Heart left ventricle (tissue), 16 donors: ENCODE measurements at regions not wholly inside any gene's neighbourhood (a gene's known extent, or its start where the extent isn't known, plus 50 kb on each side); places are given as distances from the start of the nearest gene placed in this dataset.
"Not testable (repeated sequence)": the region's sequence is repeated elsewhere in the genome, so short reads cannot be mapped to it uniquely, and the experiment has no call there.

ENCODE experiments used
- ATAC-seq, 4 donors: fragments of 200-7000 bp; cut with Tn5 transposase; one replicate each; pipeline ENCODE4 v1.9.1; 2020 to 2022; ENCODE audit warnings: moderate library complexity in 4 of 4, mild to moderate bottlenecking in 3 of 4, moderate number of reproducible peaks in 1 of 4
- DNase-seq, 5 donors: peaks; one replicate each; pipeline ENCODE4 v3.0.0-alpha.2; 2020
- H3K27ac ChIP-seq, 12 donors: fragments of 200-600 bp; sonication (generic) in 4 of 12; one replicate each; pipeline versions ENCODE4 v1.5.0 to v1.8.0; 2016 to 2022; ENCODE audit warnings: mild to moderate bottlenecking in 2 of 12
- H3K27me3 ChIP-seq, 9 donors: fragments of 200-600 bp; sonication (generic) in 2 of 9; one replicate each; pipeline versions ENCODE4 v1.5.1 to v1.8.0; 2016 to 2022; ENCODE audit warnings: mild to moderate bottlenecking in 3 of 9
- H3K36me3 ChIP-seq, 9 donors: fragments of 200-600 bp; sonication (generic) in 2 of 9; one replicate each; pipeline versions ENCODE4 v1.5.0 to v1.8.0; 2018 to 2022; ENCODE audit warnings: mild to moderate bottlenecking in 2 of 9
- H3K4me1 ChIP-seq, 12 donors: fragments of 200-600 bp; sonication (generic) in 4 of 12; one replicate each; pipeline versions ENCODE4 v1.5.0 to v1.8.0; 2016 to 2022; ENCODE audit warnings: mild to moderate bottlenecking in 3 of 12
- H3K4me3 ChIP-seq, 12 donors: fragments of 200-600 bp; sonication (generic) in 4 of 12; one replicate each; pipeline versions ENCODE4 v1.5.0 to v1.8.0; 2017 to 2022; ENCODE audit warnings: mild to moderate bottlenecking in 9 of 12, moderate library complexity in 4 of 12
- H3K9me3 ChIP-seq, 12 donors: fragments of 200-600 bp; sonication (generic) in 4 of 12; one replicate each; pipeline versions ENCODE4 v1.5.0 to v1.8.0; 2016 to 2022; ENCODE audit warnings: mild to moderate bottlenecking in 1 of 12
- CTCF ChIP-seq, 12 donors: fragments of 200-600 bp; sonication (generic) in 4 of 12; IDR thresholded peaks; one replicate each; pipeline versions ENCODE4 v1.5.0 to v1.8.0; 2018 to 2022; ENCODE audit warnings: antibody characterized with exemption in 12 of 12, mild to moderate bottlenecking in 5 of 12
- POLR2A ChIP-seq, 2 donors: fragments of 450-650 bp; IDR thresholded peaks; one replicate each; pipeline ENCODE4 v1.6.1; 2017; ENCODE audit warnings: antibody characterized with exemption in 2 of 2, mild to moderate bottlenecking in 2 of 2, moderate library complexity in 2 of 2
- WGBS, 4 donors: extraction: QIAGEN DNeasy Blood & Tissue Kit in 2 of 4; methylation state at CpG; one replicate each; pipeline versions ENCODE4 v1.1.5 to v1.1.7; 2013 to 2018; 5-methylcytosine and 5-hydroxymethylcytosine counted together
- intact Hi-C, 10 donors: fragments of 100-400 bp; cut with DNase I; formaldehyde crosslinking; loops; one replicate each; pipeline versions ENCODE4 v1.11.1 to v1.14.2; 2022
- donor health status: ischemic (EF 13 %, LVEDD 7.1; RV severe dilation, severe dysfunction).
- donor health status: healthy with polysubstance abuse.
- donor health status: DM: no; HTN: yes; CAD: no.
- donor health status: DM: no; HTN: no; CAD: no.
- donor health status: ischemic (EF 25% LVEDD 6.9; RV normal size, moderate dysfunction).
- donor health status: ischemic (EF 25% LVEDD 5.7; RV mildly dilated, moderate dysfunction).
- donor health status: healthy.
- donor health status: DM: yes; HTN: yes; CAD: no.
- donor health status: ischemic (EF 35%, LVEDD 5.7; RV mildly dilated, moderate dysfunction).
- donor health status: nonischemic (EF 11% LVEDD 7.7; RV severe dilation, severe dysfunction).
- donor health status: DM: yes; HTN: yes; CAD: no.
- donor health status: PGD.
- donor health status: ischemic (EF 29% LVEDD 5.4; RV normal size, mild dysfunction).
- donor health status: nonischemic (EF 23%, LVEDD 6.1; RV moderate dilation, normal function).

DNA sequence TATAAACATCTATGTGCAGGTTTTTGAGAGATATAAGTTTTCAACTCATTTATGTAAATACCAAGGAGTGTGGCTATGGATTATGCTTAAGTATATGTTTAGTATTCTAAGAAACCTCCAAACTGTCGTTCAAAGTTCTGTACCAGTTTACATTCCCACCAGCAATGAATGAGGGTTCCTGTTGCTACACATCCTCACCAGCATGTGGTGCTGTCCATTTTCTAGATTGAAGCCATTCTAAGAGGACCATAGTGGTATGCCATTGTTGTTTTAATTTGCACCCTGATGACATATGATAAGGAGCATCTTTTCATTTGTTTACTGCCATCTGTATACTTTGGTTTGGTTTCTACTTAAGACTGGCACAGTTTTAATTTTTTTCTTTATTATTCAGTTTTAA is 2097.9 kb downstream of the LRRC4C start:
- Histone ChIP-seq H3K4me1 (no peaks in the 10 kb centered on the region), H3K36me3 (no peaks in the 10 kb centered on the region), H3K27ac (no peak overlapping the region), H3K27me3 (no peaks in the 10 kb centered on the region), H3K9me3 (no peaks in the 10 kb centered on the region), H3K4me3 (no peak overlapping the region)
- ATAC-seq (no peak), DNase-seq (no peak)
- 80 to 91% (median 85%) methylated on average over 1 of the region's 1 CpG for WGBS, 4 donors
- intact Hi-C loops: no loop called here
- TF ChIP-seq CTCF (IDR thresholded peaks at IDR 0.05) (no peak), POLR2A (IDR thresholded peaks at IDR 0.05) (no peak)

GRCh38 chr11:39345834-39346442 is 2113.5 kb downstream of the LRRC4C start:
- no peaks in the 10 kb centered on the region for H3K9me3 ChIP-seq
- TF ChIP-seq CTCF (IDR thresholded peaks at IDR 0.05) (no peak), POLR2A (IDR thresholded peaks at IDR 0.05) (no peak)
- H3K4me3 ChIP-seq: no peak overlapping the region
- H3K27me3 ChIP-seq: no peaks in the 10 kb centered on the region
- 31 to 48% (median 38%) methylated on average over 5 of the region's 5 CpGs for whole genome bisulfite sequencing, 4 donors
- no peaks in the 10 kb centered on the region for H3K36me3 ChIP-seq
- intact Hi-C loops: no loop called here
- no peak for DNase-seq
- ATAC-seq: no peak
- no peak overlapping the region for H3K27ac ChIP-seq
- H3K4me1 ChIP-seq: no peaks in the 10 kb centered on the region

DNA sequence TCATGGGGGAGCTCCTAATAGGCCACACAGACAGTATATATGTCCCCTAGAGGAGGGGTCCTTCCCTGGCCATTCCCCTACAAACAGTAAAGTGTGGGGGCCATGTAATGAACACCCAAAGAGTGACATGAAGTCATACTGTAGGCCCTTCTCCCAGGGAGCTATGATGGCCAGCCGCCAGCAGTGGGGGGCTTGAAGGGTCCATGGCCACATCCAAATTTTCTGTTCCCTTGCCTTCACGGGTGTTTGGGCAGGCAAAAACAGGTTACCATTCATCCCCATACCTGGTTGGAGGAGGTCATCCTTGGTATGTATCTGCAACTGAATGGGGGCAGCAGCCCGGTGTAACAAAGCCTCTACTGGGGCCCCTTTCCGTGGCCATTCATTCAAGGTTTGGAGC is 2118.0 kb downstream of the LRRC4C start:
- Histone ChIP-seq H3K27ac (no peak overlapping the region), H3K36me3 (no peaks in the 10 kb centered on the region), H3K9me3 (peaks cover 0 to 13% (median 3%) of the 10 kb centered on the region in 12 donors), H3K4me1 (no peaks in the 10 kb centered on the region), H3K27me3 (no peaks in the 10 kb centered on the region), H3K4me3 (no peak overlapping the region)
- ATAC-seq (no peak), DNase-seq (no peak)
- 89 to 96% (median 93%) methylated on average over 3 to 4 of the region's 4 CpGs for WGBS, 4 donors
- intact Hi-C loops: no loop called here
- TF ChIP-seq CTCF (IDR thresholded peaks at IDR 0.05) (no peak), POLR2A (IDR thresholded peaks at IDR 0.05) (no peak)

DNA sequence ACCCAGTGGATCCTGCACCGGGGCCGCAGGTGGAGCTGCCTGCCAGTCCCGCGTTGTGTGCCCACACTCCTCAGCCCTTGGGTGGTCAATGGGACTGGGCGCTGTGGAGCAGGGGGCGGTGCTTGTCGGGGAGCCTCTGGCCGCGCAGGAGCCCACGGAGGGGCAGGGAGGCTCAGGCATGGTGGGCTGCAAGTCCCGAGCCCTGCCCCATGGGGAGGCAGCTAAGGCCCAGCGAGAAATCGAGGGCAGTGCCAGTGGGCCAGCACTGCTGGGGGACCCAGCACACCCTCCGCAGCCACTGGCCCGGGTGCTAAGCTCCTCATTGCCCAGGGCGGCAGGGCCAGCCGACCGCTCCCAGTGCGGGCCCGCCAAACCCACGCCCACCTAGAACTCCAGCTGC is 2126.4 kb downstream of the LRRC4C start:
- H3K27me3 ChIP-seq, H3K4me1 ChIP-seq, H3K4me3 ChIP-seq, H3K27ac ChIP-seq, H3K36me3 ChIP-seq, intact Hi-C loops, DNase-seq, ATAC-seq: not testable (repeated sequence)
- WGBS, 4 donors: 77 to 84% (median 82%) methylated on average over 7 to 21 of the region's 21 CpGs
- peaks cover 0 to 13% (median 3%) of the 10 kb centered on the region in 12 donors for H3K9me3 ChIP-seq

DNA sequence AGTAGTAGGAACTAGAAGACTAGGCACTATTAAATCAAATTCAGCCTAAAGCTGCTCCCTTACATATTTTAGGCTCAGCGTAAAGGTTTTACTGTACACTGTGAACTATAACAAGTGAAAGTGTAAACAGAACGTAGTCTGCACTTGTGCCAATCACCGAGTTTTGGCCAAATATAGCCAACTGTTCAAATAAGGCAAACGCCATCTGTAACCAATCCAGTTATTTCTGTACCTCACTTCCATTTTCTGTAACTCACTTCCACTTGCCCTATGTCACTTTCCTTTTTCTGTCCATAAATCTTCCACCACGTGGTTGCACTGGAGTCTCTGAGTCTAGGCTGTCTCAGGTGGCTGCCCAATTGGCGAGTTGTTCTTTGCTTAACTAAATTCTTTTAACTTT is 2132.2 kb downstream of the LRRC4C start:
- Histone ChIP-seq H3K27me3 (no peaks in the 10 kb centered on the region), H3K4me1 (no peaks in the 10 kb centered on the region), H3K36me3 (no peaks in the 10 kb centered on the region), H3K9me3 (peaks cover 0 to 4% (median 0%) of the 10 kb centered on the region in 12 donors), H3K4me3 (no peak overlapping the region), H3K27ac (no peak overlapping the region)
- no peak for DNase-seq
- no peak for ATAC-seq
- 64 to 72% (median 69%) methylated on average over 6 of the region's 6 CpGs for WGBS, 4 donors
- no peak for TF ChIP-seq CTCF (IDR thresholded peaks at IDR 0.05)
- no peak for TF ChIP-seq POLR2A (IDR thresholded peaks at IDR 0.05)
- intact Hi-C loops: no loop called here

DNA sequence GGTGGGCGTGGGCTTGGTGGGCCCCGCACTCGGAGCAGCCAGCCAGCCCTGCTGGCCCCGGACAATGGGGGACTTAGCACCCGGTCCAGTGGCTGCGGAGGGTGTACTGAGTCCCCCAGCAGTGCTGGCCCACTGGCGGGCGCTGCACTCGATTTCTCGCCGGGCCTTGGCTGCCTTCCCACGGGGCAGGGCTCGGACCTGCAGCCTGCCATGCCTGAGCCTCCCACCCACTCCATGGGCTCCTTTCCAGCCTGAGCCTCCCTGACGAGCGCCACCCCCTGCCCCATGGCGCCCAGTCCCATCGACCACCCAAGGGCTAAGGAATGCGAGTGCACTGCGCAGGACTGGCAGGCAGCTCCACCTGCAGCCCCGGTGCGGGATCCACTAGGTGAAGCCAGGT is 2147.6 kb downstream of the LRRC4C start:
- DNase-seq, H3K27me3 ChIP-seq, H3K4me3 ChIP-seq, ATAC-seq, H3K4me1 ChIP-seq, H3K36me3 ChIP-seq, intact Hi-C loops, H3K27ac ChIP-seq: not testable (repeated sequence)
- 95 to 100% (median 96%) methylated on average over 9 to 21 of the region's 21 CpGs for WGBS, 4 donors
- peaks cover 0 to 10% (median 0%) of the 10 kb centered on the region in 12 donors for H3K9me3 ChIP-seq
